Keratinocyte (primary cell): ENCODE measurements at regions not wholly inside any gene's neighbourhood (a gene's known extent, or its start where the extent isn't known, plus 50 kb on each side); places are given as distances from the start of the nearest gene placed in this dataset.

Experiments used
- EZH2 ChIP-seq: IDR thresholded peaks from one replicate; pipeline ENCODE4 v1.6.1; 2012; ENCODE audit warnings: inconsistent platforms, mild to moderate bottlenecking, low read length, moderate library complexity
- TF ChIP-seq, protein P1 (sequence below), 3 experiments: IDR thresholded peaks in 1 of 3; conservative IDR thresholded peaks in 1 of 3; optimal IDR thresholded peaks in 1 of 3; 2 replicates in 2 of 3; 3 replicates in 1 of 3; pipeline versions ENCODE3 to v1.5.1; 2011; ENCODE audit warnings: low read length in 3 of 3, mild to moderate bottlenecking in 3 of 3, moderate library complexity in 2 of 3, control low read depth in 1 of 3, inconsistent platforms in 1 of 3; ENCODE audit not compliant: insufficient read depth in 2 of 3; ENCODE audit errors: extremely low read depth in 1 of 3

- TF ChIP-seq, protein P1, sequence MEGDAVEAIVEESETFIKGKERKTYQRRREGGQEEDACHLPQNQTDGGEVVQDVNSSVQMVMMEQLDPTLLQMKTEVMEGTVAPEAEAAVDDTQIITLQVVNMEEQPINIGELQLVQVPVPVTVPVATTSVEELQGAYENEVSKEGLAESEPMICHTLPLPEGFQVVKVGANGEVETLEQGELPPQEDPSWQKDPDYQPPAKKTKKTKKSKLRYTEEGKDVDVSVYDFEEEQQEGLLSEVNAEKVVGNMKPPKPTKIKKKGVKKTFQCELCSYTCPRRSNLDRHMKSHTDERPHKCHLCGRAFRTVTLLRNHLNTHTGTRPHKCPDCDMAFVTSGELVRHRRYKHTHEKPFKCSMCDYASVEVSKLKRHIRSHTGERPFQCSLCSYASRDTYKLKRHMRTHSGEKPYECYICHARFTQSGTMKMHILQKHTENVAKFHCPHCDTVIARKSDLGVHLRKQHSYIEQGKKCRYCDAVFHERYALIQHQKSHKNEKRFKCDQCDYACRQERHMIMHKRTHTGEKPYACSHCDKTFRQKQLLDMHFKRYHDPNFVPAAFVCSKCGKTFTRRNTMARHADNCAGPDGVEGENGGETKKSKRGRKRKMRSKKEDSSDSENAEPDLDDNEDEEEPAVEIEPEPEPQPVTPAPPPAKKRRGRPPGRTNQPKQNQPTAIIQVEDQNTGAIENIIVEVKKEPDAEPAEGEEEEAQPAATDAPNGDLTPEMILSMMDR (optimal IDR thresholded peaks at IDR 0.05 in 1 of 3, IDR thresholded peaks at IDR 0.05 in 1 of 3, conservative IDR thresholded peaks at IDR 0.05 in 1 of 3; ENCODE audit: extremely low read depth in 1 of 3, insufficient read depth in 2 of 3, low read length in 3 of 3): no peak
- TF ChIP-seq EZH2: no peak
Observed at GRCh38 chr11:105297463-105297862, 157.9 kb upstream of the CARD18 start.
